Mesenchymal stem cell (in vitro differentiated cells and primary cell): ENCODE measurements at regions not wholly inside any gene's neighbourhood (a gene's known extent, or its start where the extent isn't known, plus 50 kb on each side); places are given as distances from the start of the nearest gene placed in this dataset.

Experiments used
- DNase-seq: peaks from one replicate; pipeline ENCODE4 v3.0.0-alpha.2; 2013
- H2AFZ ChIP-seq: one replicate; pipeline ENCODE4 v1.6.1; 2013; ENCODE audit warnings: low read depth, mild to moderate bottlenecking, control low read depth, inconsistent platforms, low read length, moderate library complexity
- H2AK5ac ChIP-seq: 2 replicates; pipeline ENCODE4 v1.6.1; 2013; ENCODE audit warnings: low read length, moderate library complexity, mild to moderate bottlenecking, inconsistent platforms; ENCODE audit not compliant: severe bottlenecking
- H2BK120ac ChIP-seq: one replicate; pipeline ENCODE4 v1.6.1; 2013; ENCODE audit warnings: low read depth, mild to moderate bottlenecking, inconsistent platforms, low read length, moderate library complexity
- H2BK12ac ChIP-seq, 2 experiments: one replicate each; pipeline ENCODE4 v1.6.1; 2013; ENCODE audit warnings: inconsistent platforms in 2 of 2, low read length in 2 of 2, mild to moderate bottlenecking in 2 of 2, moderate library complexity in 2 of 2, control low read depth in 1 of 2
- H2BK15ac ChIP-seq: one replicate; pipeline ENCODE4 v1.6.1; 2013; ENCODE audit warnings: mild to moderate bottlenecking, low read depth, inconsistent platforms; ENCODE audit not compliant: poor library complexity, severe bottlenecking
- H2BK5ac ChIP-seq: 2 replicates; pipeline ENCODE4 v1.6.1; 2013; ENCODE audit warnings: low read depth, mild to moderate bottlenecking, low read length, control low read depth, inconsistent platforms; ENCODE audit not compliant: poor library complexity, severe bottlenecking
- H3K14ac ChIP-seq, 2 experiments: one replicate each; pipeline ENCODE4 v1.6.1; 2013; ENCODE audit warnings: inconsistent platforms in 2 of 2, low read length in 2 of 2, control low read depth in 1 of 2, mild to moderate bottlenecking in 1 of 2, moderate library complexity in 1 of 2
- H3K18ac ChIP-seq, 2 experiments: one replicate each; pipeline ENCODE4 v1.6.1; 2013; ENCODE audit warnings: inconsistent platforms in 2 of 2, low read length in 2 of 2, control low read depth in 1 of 2, low read depth in 1 of 2, mild to moderate bottlenecking in 1 of 2
- H3K23ac ChIP-seq, 2 experiments: one replicate each; pipeline ENCODE4 v1.6.1; 2013; ENCODE audit warnings: inconsistent platforms in 2 of 2, low read length in 2 of 2, mild to moderate bottlenecking in 2 of 2, moderate library complexity in 2 of 2, control low read depth in 1 of 2
- H3K27ac ChIP-seq: 2 replicates; pipeline ENCODE4 v1.5.1; 2013; ENCODE audit warnings: mild to moderate bottlenecking, moderate library complexity, low read length, control low read depth, inconsistent platforms; ENCODE audit not compliant: poor library complexity, severe bottlenecking
- H3K27me3 ChIP-seq, 2 experiments: 2 replicates each; pipeline versions ENCODE4 v1.6.1 to v1.7.0; 2013; ENCODE audit warnings: low read length in 2 of 2, mild to moderate bottlenecking in 2 of 2, moderate library complexity in 2 of 2, control low read depth in 1 of 2, inconsistent platforms in 1 of 2; ENCODE audit not compliant: control insufficient read depth in 1 of 2, insufficient read depth in 1 of 2
- H3K36me3 ChIP-seq, 2 experiments: 2 replicates each; pipeline versions ENCODE4 v1.6.1 to v1.7.0; 2013; ENCODE audit warnings: low read length in 2 of 2, control low read depth in 1 of 2, inconsistent platforms in 1 of 2, low read depth in 1 of 2, mild to moderate bottlenecking in 1 of 2; ENCODE audit not compliant: insufficient read depth in 2 of 2, control insufficient read depth in 1 of 2
- H3K4ac ChIP-seq, 2 experiments: one replicate each; pipeline ENCODE4 v1.6.1; 2013; ENCODE audit warnings: inconsistent platforms in 2 of 2, low read length in 2 of 2, mild to moderate bottlenecking in 2 of 2, moderate library complexity in 2 of 2, control low read depth in 1 of 2, low read depth in 1 of 2
- H3K4me1 ChIP-seq: 2 replicates; pipeline ENCODE4 v1.6.1; 2013; ENCODE audit warnings: low read depth, low read length, control low read depth; ENCODE audit not compliant: control insufficient read depth, insufficient read depth
- H3K4me2 ChIP-seq: 2 replicates; pipeline ENCODE4 v1.6.1; 2013; ENCODE audit warnings: low read length, mild to moderate bottlenecking, inconsistent platforms; ENCODE audit not compliant: poor library complexity, severe bottlenecking
- H3K4me3 ChIP-seq, 2 experiments: 2 replicates each; pipeline versions ENCODE4 v1.5.1 to v1.7.0; 2013; ENCODE audit warnings: low read length in 2 of 2, mild to moderate bottlenecking in 2 of 2, control low read depth in 1 of 2, low read depth in 1 of 2; ENCODE audit not compliant: insufficient read depth in 1 of 2
- H3K79me1 ChIP-seq: replicated peaks from 2 replicates; pipeline ENCODE4 v1.6.1; 2013; ENCODE audit warnings: mild to moderate bottlenecking, control low read depth, low read length, inconsistent platforms; ENCODE audit not compliant: poor library complexity, severe bottlenecking
- H3K9ac ChIP-seq: 2 replicates; pipeline ENCODE4 v1.7.0; 2013; ENCODE audit warnings: mild to moderate bottlenecking, low read length, moderate library complexity
- H3K9me3 ChIP-seq: 2 replicates; pipeline ENCODE4 v1.7.0; 2013; ENCODE audit warnings: mild to moderate bottlenecking, low read length; ENCODE audit not compliant: control insufficient read depth
- H4K8ac ChIP-seq: one replicate; pipeline ENCODE4 v1.6.1; 2013; ENCODE audit warnings: inconsistent platforms, mild to moderate bottlenecking, low read length, moderate library complexity
- H4K91ac ChIP-seq: one replicate; pipeline ENCODE4 v1.6.1; 2013; ENCODE audit warnings: mild to moderate bottlenecking, low read length, inconsistent platforms
- WGBS: methylation state at CpG from one replicate; pipeline ENCODE4 v1.1.7; 2013; ENCODE audit warnings: mixed read lengths; 5-methylcytosine and 5-hydroxymethylcytosine counted together

GRCh38 chr6:54697424-54697823 lies 149.1 kb upstream of the FAM83B start:
- 42% methylated on average over 3 of the region's 3 CpGs for WGBS
- Histone ChIP-seq H4K91ac (no peak overlapping the region), H3K18ac (no peak overlapping the region), H3K9me3 (no peaks in the 10 kb centered on the region), H2BK5ac (no peak overlapping the region), H2BK12ac (no peak overlapping the region), H3K27ac (no peak overlapping the region), H2AK5ac (no peak overlapping the region), H2BK120ac (no peak overlapping the region), H2AFZ (no peak overlapping the region), H3K9ac (no peak overlapping the region), H3K36me3 (no peaks in the 10 kb centered on the region), H3K4ac (no peak overlapping the region), H2BK15ac (no peak overlapping the region), H3K4me2 (no peak overlapping the region), H3K4me1 (no peaks in the 10 kb centered on the region), H3K23ac (no peak overlapping the region), H3K14ac (no peak overlapping the region), H3K79me1 (no peaks in the 10 kb centered on the region), H3K27me3 (no peaks in the 10 kb centered on the region), H3K4me3 (no peak overlapping the region), H4K8ac (no peak overlapping the region)
- DNase-seq, result no peak

DNA sequence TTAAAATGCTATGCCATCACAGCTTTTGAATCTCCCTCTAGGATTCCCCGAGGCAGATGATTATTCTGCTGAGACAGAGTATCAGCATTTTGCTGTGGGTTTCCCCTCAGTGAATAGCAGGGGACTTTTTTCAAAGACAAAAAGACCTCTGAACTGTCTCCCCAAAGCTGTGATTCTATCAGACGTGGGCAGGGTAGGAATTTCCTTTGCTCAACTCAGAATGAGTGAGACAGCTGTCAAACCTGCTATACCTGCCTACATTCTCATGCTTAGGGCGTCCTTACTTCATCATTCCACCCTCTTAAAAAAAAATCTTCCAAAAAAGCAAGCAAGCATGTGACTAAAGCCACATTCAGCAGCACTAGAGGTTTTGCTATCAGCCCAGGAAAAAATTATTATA lies 147.6 kb upstream of the FAM83B start:
- Histone ChIP-seq H3K27ac (no peak overlapping the region), H4K91ac (no peak overlapping the region), H3K4me3 (no peak overlapping the region), H2AFZ (no peak overlapping the region), H3K18ac (no peak overlapping the region), H3K4me1 (no peaks in the 10 kb centered on the region), H3K36me3 (no peaks in the 10 kb centered on the region), H3K23ac (no peak overlapping the region), H3K14ac (no peak overlapping the region), H3K9me3 (no peaks in the 10 kb centered on the region), H2BK15ac (no peak overlapping the region), H2BK5ac (no peak overlapping the region), H3K4me2 (no peak overlapping the region), H2BK120ac (no peak overlapping the region), H3K9ac (no peak overlapping the region), H3K4ac (no peak overlapping the region), H2BK12ac (no peak overlapping the region), H3K79me1 (no peaks in the 10 kb centered on the region), H3K27me3 (no peaks in the 10 kb centered on the region), H2AK5ac (no peak overlapping the region), H4K8ac (no peak overlapping the region)
- WGBS, result 61% methylated on average over 3 of the region's 3 CpGs
- no peak for DNase-seq

DNA sequence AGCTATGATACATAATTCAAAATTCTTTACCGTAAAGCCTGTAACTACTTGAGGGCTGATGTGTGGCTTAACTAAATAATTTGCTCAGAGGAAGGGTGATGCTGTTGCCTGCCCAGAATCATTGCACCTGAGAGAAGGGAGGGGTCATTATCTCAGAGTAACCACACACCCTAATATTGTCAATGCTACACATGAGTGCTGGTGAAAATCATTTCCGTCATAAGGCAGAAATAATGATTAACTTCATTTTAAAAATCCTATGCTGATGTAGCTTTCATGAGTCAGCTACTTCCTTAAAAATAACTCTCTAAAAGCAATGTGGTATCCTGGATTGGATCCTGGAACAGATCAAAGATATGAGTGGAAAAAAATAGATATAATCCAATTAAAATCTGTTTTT lies 146.4 kb upstream of the FAM83B start:
- H2BK12ac ChIP-seq, result no peak overlapping the region
- no peak overlapping the region for H2BK15ac ChIP-seq
- H4K8ac ChIP-seq, result no peak overlapping the region
- H3K18ac ChIP-seq, result no peak overlapping the region
- no peaks in the 10 kb centered on the region for H3K27me3 ChIP-seq
- no peaks in the 10 kb centered on the region for H3K4me1 ChIP-seq
- no CpG with 5 or more reads among the region's 2 CpGs for WGBS
- no peaks in the 10 kb centered on the region for H3K36me3 ChIP-seq
- no peak overlapping the region for H4K91ac ChIP-seq
- H2AFZ ChIP-seq, result no peak overlapping the region
- no peak overlapping the region for H2AK5ac ChIP-seq
- no peak overlapping the region for H3K4me2 ChIP-seq
- no peak overlapping the region for H3K23ac ChIP-seq
- H3K79me1 ChIP-seq, result no peaks in the 10 kb centered on the region
- no peak for DNase-seq
- H3K27ac ChIP-seq, result no peak overlapping the region
- H3K14ac ChIP-seq, result no peak overlapping the region
- H3K9me3 ChIP-seq, result no peaks in the 10 kb centered on the region
- H2BK120ac ChIP-seq, result no peak overlapping the region
- H3K4me3 ChIP-seq, result no peak overlapping the region
- H3K4ac ChIP-seq, result no peak overlapping the region
- no peak overlapping the region for H2BK5ac ChIP-seq
- no peak overlapping the region for H3K9ac ChIP-seq

DNA sequence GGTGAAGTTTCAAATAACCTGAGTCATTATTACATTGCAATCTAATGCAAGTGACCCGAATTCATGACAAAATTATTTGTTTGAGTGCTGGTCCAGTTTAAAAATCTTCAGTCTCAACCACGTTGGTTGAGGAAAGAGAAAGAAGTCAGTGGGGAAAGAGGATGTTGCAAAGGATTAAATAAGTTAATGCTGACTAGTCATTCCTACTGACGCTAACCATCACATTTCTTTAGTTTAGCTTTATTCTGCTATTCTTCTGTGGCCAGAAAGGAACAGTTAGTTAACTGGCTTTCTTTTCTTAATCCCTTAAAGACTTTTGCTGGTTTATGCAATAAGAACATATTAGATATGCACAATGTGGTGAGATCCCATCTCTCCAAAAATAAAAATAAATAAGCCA lies 143.8 kb upstream of the FAM83B start:
- WGBS, result 91% methylated on average over 2 of the region's 3 CpGs
- no peaks in the 10 kb centered on the region for H3K27me3 ChIP-seq
- no peak overlapping the region for H3K4me3 ChIP-seq

More for the DNA sequence above, 143.8 kb upstream of the FAM83B start:
- H3K79me1 ChIP-seq, result no peaks in the 10 kb centered on the region
- no peak overlapping the region for H3K14ac ChIP-seq
- no peak overlapping the region for H2BK15ac ChIP-seq
- H2BK5ac ChIP-seq, result no peak overlapping the region
- no peak overlapping the region for H3K27ac ChIP-seq
- DNase-seq, result no peak
- H3K23ac ChIP-seq, result no peak overlapping the region
- no peak overlapping the region for H3K4ac ChIP-seq
- H4K8ac ChIP-seq, result no peak overlapping the region
- H2BK120ac ChIP-seq, result no peak overlapping the region
- H2BK12ac ChIP-seq, result no peak overlapping the region
- H4K91ac ChIP-seq, result no peak overlapping the region
- no peaks in the 10 kb centered on the region for H3K36me3 ChIP-seq
- H3K9ac ChIP-seq, result no peak overlapping the region
- no peaks in the 10 kb centered on the region for H3K4me1 ChIP-seq
- no peak overlapping the region for H2AK5ac ChIP-seq
- no peak overlapping the region for H3K4me2 ChIP-seq
- H3K9me3 ChIP-seq, result no peaks in the 10 kb centered on the region
- H2AFZ ChIP-seq, result no peak overlapping the region
- no peak overlapping the region for H3K18ac ChIP-seq
